Astrocyte of the hippocampus (primary cell): ENCODE measurements at regions not wholly inside any gene's neighbourhood (a gene's known extent, or its start where the extent isn't known, plus 50 kb on each side); places are given as distances from the start of the nearest gene placed in this dataset.

Experiments
- DNase-seq: peaks from one replicate; pipeline ENCODE4 v3.0.0; 2011; ENCODE audit warnings: low read depth, low spot score

GRCh38 chr15:99508852-99509251, 56.9 kb upstream of the MEF2A start:
- no peak for DNase-seq

GRCh38 chr15:99509686-99510461, 55.9 kb upstream of the MEF2A start:
- no peak for DNase-seq

- DNase-seq = peak; percentile 89
These were observed 54.3 kb upstream of the MEF2A start for GRCh38 chr15:99511531-99511865.

- no peak for DNase-seq
These were observed 53.7 kb upstream of the MEF2A start for GRCh38 chr15:99511866-99512661.

GRCh38 chr15:99514306-99514705, 51.5 kb upstream of the MEF2A start:
- peak; percentile 40 for DNase-seq
